CD4-positive, alpha-beta T cell (primary cell): ENCODE measurements at regions not wholly inside any gene's neighbourhood (a gene's known extent, or its start where the extent isn't known, plus 50 kb on each side); places are given as distances from the start of the nearest gene placed in this dataset.
"Not testable (repeated sequence)": the region's sequence is repeated elsewhere in the genome, so short reads cannot be mapped to it uniquely, and the experiment has no call there.

Experiments
- ATAC-seq: fragments of 200-7000 bp; cut with Tn5 transposase; one replicate; pipeline ENCODE4 v1.10.0; 2022; ENCODE audit warnings: mild to moderate bottlenecking; ENCODE audit not compliant: poor library complexity
- CTCF ChIA-PET: fragments of 350-600 bp; sonication (Branson Sonifier 250); formaldehyde crosslinking; loops from one replicate; lab custom pipeline; 2021; ENCODE audit warnings: antibody characterized with exemption, inconsistent platforms; lab: Charles Lee
- POLR2A ChIA-PET: fragments of 350-600 bp; sonication (Branson Sonifier 250); formaldehyde crosslinking; loops from one replicate; lab custom pipeline; 2021; ENCODE audit warnings: antibody characterized with exemption, inconsistent platforms; lab: Charles Lee
- DNase-seq, 14 experiments: peaks; one replicate each; pipeline ENCODE4 v3.0.0-alpha.2; 2013 to 2020; ENCODE audit warnings: mixed read lengths in 2 of 14
- H3K27ac ChIP-seq, 2 donors: one replicate each; pipeline versions ENCODE4 v1.5.1 to v1.7.0; 2013; ENCODE audit warnings: low read length in 2 of 2, low read depth in 1 of 2, mild to moderate bottlenecking in 1 of 2
- H3K27me3 ChIP-seq, 2 experiments: 1 replicate in 1 of 2; 2 replicates in 1 of 2; pipeline versions ENCODE4 v1.6.1 to v1.7.0; 2013; ENCODE audit warnings: low read length in 2 of 2, control low read depth in 1 of 2, mild to moderate bottlenecking in 1 of 2, moderate library complexity in 1 of 2; ENCODE audit not compliant: insufficient read depth in 2 of 2, control insufficient read depth in 1 of 2
- H3K36me3 ChIP-seq: one replicate; pipeline ENCODE4 v1.6.1; 2013; ENCODE audit warnings: low read length, control low read depth; ENCODE audit not compliant: insufficient read depth
- H3K4me1 ChIP-seq: one replicate; pipeline ENCODE4 v1.6.1; 2013; ENCODE audit warnings: low read length, control low read depth; ENCODE audit not compliant: insufficient read depth
- H3K4me3 ChIP-seq: one replicate; pipeline ENCODE4 v1.5.1; 2013; ENCODE audit warnings: mild to moderate bottlenecking, low read length, moderate library complexity
- H3K9me3 ChIP-seq, 2 experiments: 1 replicate in 1 of 2; 2 replicates in 1 of 2; pipeline versions ENCODE4 v1.6.1 to v1.7.0; 2013; ENCODE audit warnings: low read length in 2 of 2, mild to moderate bottlenecking in 2 of 2, control low read depth in 1 of 2, moderate library complexity in 1 of 2; ENCODE audit not compliant: control insufficient read depth in 1 of 2, insufficient read depth in 1 of 2
- H3K27ac Mint-ChIP-seq: one replicate; pipeline ENCODE4 v1.8.0; 2020; ENCODE audit warnings: mixed read lengths
- H3K27me3 Mint-ChIP-seq: one replicate; pipeline ENCODE4 v1.8.0; 2021; ENCODE audit warnings: mixed read lengths
- H3K36me3 Mint-ChIP-seq: one replicate; pipeline ENCODE4 v1.8.0; 2021; ENCODE audit warnings: low read depth, mixed read lengths
- H3K4me1 Mint-ChIP-seq: one replicate; pipeline ENCODE4 v1.8.0; 2021; ENCODE audit warnings: low read depth, mixed read lengths
- H3K4me3 Mint-ChIP-seq: one replicate; pipeline ENCODE4 v1.8.0; 2020; ENCODE audit warnings: mild to moderate bottlenecking, mixed read lengths
- H3K9me3 Mint-ChIP-seq: one replicate; pipeline ENCODE4 v1.8.0; 2020; ENCODE audit warnings: mixed read lengths
- intact Hi-C, 2 experiments: fragments of 100-400 bp; cut with DNase I in 1 of 2; cut with micrococcal nuclease in 1 of 2; formaldehyde crosslinking; loops; one replicate each; pipeline versions ENCODE4 v1.15.1 to v1.9.0; 2023 to 2025; cut with DNase I, micrococcal nuclease
- TF ChIP-seq, protein P1 (sequence below): fragments of 200-600 bp; IDR thresholded peaks from one replicate; pipeline ENCODE4 v1.8.0; 2022; ENCODE audit warnings: antibody characterized with exemption, mild to moderate bottlenecking

DNA sequence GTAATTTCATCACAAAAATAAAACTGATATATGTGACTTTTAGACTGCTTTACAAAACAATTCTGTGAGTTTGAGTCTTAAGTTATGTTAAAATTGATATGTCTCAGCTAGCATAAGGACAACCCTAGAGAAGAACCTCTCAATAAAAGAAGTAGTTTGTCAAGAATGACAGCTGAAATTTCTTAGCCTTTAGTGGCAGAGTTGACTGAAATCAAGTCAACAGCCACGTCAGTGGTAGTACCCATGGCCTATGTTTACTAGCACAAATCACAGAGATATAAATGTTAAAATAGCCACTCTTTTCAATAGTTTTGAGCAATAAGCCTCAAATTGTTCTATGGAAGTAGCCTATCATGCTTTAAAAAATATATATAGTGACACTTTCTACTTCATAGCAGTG, 138.9 kb upstream of the FERD3L start:
- ChIA-PET CTCF (no interaction called here), POLR2A (no interaction called here)
- Mint-ChIP-seq H3K9me3 (peaks cover 7% of the 10 kb centered on the region), H3K27ac (no peak overlapping the region), H3K4me1 (no peaks in the 10 kb centered on the region), H3K4me3 (no peak overlapping the region), H3K27me3 (no peaks in the 10 kb centered on the region), H3K36me3 (no peaks in the 10 kb centered on the region)
- no peak for ATAC-seq
- Histone ChIP-seq H3K4me1 (no peaks in the 10 kb centered on the region), H3K36me3 (no peaks in the 10 kb centered on the region), H3K4me3 (no peak overlapping the region), H3K27me3 (no peaks in the 10 kb centered on the region), H3K9me3 (no peaks in the 10 kb centered on the region), H3K27ac (no peak overlapping the region)
- TF ChIP-seq, protein P1, sequence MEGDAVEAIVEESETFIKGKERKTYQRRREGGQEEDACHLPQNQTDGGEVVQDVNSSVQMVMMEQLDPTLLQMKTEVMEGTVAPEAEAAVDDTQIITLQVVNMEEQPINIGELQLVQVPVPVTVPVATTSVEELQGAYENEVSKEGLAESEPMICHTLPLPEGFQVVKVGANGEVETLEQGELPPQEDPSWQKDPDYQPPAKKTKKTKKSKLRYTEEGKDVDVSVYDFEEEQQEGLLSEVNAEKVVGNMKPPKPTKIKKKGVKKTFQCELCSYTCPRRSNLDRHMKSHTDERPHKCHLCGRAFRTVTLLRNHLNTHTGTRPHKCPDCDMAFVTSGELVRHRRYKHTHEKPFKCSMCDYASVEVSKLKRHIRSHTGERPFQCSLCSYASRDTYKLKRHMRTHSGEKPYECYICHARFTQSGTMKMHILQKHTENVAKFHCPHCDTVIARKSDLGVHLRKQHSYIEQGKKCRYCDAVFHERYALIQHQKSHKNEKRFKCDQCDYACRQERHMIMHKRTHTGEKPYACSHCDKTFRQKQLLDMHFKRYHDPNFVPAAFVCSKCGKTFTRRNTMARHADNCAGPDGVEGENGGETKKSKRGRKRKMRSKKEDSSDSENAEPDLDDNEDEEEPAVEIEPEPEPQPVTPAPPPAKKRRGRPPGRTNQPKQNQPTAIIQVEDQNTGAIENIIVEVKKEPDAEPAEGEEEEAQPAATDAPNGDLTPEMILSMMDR, result no peak
- DNase-seq, result no peak
- intact Hi-C loops, result no loop called here

DNA sequence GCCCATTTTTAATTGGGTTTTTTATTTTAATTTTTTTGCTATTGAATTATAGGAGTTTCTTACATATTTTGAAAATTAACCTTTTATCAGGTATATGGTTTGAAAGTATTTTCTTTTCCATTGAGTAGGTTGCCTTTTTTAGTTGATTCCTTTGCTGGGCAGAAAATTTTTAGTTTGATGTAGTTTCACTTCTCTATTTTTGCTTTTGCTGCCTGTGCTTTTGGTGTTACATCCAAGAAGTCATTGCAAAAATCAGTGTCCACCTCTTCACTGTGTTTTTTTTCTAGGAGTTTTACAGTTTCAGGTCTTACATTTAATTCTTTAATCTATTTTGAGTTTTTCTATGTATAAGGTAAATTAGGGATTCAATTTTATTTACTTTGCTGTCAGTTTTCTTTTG, 129.8 kb upstream of the FERD3L start:
- ATAC-seq, result no peak
- TF ChIP-seq, protein P1, result no peak
- H3K36me3 Mint-ChIP-seq, result no peaks in the 10 kb centered on the region
- H3K27me3 ChIP-seq, result no peaks in the 10 kb centered on the region
- intact Hi-C loops, result no loop called here
- H3K9me3 ChIP-seq, result peaks cover 0 to 11% of the 10 kb centered on the region in 2 experiments
- ChIA-PET POLR2A (no interaction called here), CTCF (no interaction called here)
- no peaks in the 10 kb centered on the region for H3K4me1 Mint-ChIP-seq
- no peak for DNase-seq
- no peaks in the 10 kb centered on the region for H3K4me1 ChIP-seq
- no peak overlapping the region for H3K27ac ChIP-seq
- H3K27ac Mint-ChIP-seq, result no peak overlapping the region
- H3K27me3 Mint-ChIP-seq, result no peaks in the 10 kb centered on the region
- no peak overlapping the region for H3K4me3 ChIP-seq
- H3K9me3 Mint-ChIP-seq, result peaks cover 4% of the 10 kb centered on the region
- H3K36me3 ChIP-seq, result no peaks in the 10 kb centered on the region
- no peak overlapping the region for H3K4me3 Mint-ChIP-seq

DNA sequence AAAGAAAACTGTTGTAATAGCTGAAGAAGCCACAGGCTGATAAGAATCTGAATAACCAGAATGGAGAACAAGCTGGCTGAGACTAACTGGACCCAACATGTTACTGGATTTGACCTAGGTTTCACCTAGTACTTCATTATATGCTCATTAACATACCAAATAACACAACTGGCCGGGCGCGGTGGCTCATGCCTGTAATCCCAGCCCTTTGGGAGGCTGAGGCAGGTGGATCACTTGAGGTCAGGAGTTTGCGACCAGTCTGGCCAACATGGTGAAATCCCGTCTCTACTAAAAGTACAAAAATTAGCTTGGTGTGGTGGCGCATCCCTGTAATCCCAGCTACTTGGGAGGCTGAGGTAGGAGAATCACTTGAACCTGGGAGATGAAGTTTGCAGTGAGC, 127.1 kb upstream of the FERD3L start:
- H3K27ac ChIP-seq, H3K4me1 Mint-ChIP-seq, H3K36me3 ChIP-seq, H3K4me3 ChIP-seq, POLR2A ChIA-PET, CTCF ChIA-PET, H3K4me1 ChIP-seq, ATAC-seq, H3K27ac Mint-ChIP-seq, H3K4me3 Mint-ChIP-seq, H3K9me3 Mint-ChIP-seq, DNase-seq, H3K27me3 Mint-ChIP-seq, H3K36me3 Mint-ChIP-seq, H3K27me3 ChIP-seq, intact Hi-C loops: not testable (repeated sequence)
- peaks cover 0 to 11% of the 10 kb centered on the region in 2 experiments for H3K9me3 ChIP-seq

DNA sequence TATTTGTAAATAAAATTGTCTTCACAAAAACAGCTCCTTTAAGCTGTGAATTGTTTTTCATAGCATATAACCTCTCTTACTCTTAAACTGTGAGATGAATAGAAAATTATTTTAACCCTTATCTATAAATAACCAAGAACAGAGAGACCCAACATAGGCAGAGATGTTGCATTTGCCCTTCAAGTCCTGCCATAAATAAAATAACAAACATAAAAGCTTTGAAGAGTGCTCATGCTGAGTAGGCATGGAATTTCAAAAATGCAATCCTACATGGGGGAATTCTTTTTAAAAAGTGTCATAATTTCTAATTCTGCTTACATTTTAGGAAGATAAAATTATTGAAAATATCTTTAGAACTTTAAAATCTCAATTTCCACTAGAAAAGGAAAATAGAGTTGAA, 124.1 kb upstream of the FERD3L start:
- intact Hi-C loops, result no loop called here
- H3K9me3 ChIP-seq, result peaks cover 0 to 11% of the 10 kb centered on the region in 2 experiments
- TF ChIP-seq, protein P1, result no peak
- Mint-ChIP-seq H3K27ac (no peak overlapping the region), H3K4me3 (no peak overlapping the region), H3K27me3 (no peaks in the 10 kb centered on the region), H3K36me3 (no peaks in the 10 kb centered on the region), H3K4me1 (no peaks in the 10 kb centered on the region), H3K9me3 (peaks cover 2% of the 10 kb centered on the region)
- ChIA-PET CTCF (no interaction called here), POLR2A (no interaction called here)
- no peaks in the 10 kb centered on the region for H3K27me3 ChIP-seq
- ATAC-seq (no peak), DNase-seq (no peak)
- no peak overlapping the region for H3K4me3 ChIP-seq
- no peaks in the 10 kb centered on the region for H3K36me3 ChIP-seq
- no peaks in the 10 kb centered on the region for H3K4me1 ChIP-seq
- H3K27ac ChIP-seq, result no peak overlapping the region
